ENCODE measurements at regions not wholly inside any gene's neighbourhood (a gene's known extent, or its start where the extent isn't known, plus 50 kb on each side); places are given as distances from the start of the nearest gene placed in this dataset.
"Not testable (repeated sequence)": the region's sequence is repeated elsewhere in the genome, so short reads cannot be mapped to it uniquely, and the experiment has no call there.

- Histone ChIP-seq H3K4me1 (peaks cover 0 to 11% (median 0%) of the 10 kb centered on the region in 6 donors), H3K4me3 (no peak overlapping the region), H3K27ac (peak overlapping the region in 2 of 8 donors; percentile 46 to 58), H3K36me3 (no peaks in the 10 kb centered on the region), H3K9me3 (peaks cover 0 to 9% (median 2%) of the 10 kb centered on the region in 8 donors), H3K27me3 (replicated peaks in 1 of 7) (no peaks in the 10 kb centered on the region)
- intact Hi-C loops (cut with DNase I; ENCODE audit: low total_unique reads) = no loop called here
- WGBS, 5 donors = 0 to 50% (median 3%) methylated on average over 1 of the region's 1 CpG
- TF ChIP-seq POLR2A (IDR thresholded peaks at IDR 0.05) = no peak
- TF ChIP-seq, protein P1, sequence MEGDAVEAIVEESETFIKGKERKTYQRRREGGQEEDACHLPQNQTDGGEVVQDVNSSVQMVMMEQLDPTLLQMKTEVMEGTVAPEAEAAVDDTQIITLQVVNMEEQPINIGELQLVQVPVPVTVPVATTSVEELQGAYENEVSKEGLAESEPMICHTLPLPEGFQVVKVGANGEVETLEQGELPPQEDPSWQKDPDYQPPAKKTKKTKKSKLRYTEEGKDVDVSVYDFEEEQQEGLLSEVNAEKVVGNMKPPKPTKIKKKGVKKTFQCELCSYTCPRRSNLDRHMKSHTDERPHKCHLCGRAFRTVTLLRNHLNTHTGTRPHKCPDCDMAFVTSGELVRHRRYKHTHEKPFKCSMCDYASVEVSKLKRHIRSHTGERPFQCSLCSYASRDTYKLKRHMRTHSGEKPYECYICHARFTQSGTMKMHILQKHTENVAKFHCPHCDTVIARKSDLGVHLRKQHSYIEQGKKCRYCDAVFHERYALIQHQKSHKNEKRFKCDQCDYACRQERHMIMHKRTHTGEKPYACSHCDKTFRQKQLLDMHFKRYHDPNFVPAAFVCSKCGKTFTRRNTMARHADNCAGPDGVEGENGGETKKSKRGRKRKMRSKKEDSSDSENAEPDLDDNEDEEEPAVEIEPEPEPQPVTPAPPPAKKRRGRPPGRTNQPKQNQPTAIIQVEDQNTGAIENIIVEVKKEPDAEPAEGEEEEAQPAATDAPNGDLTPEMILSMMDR (IDR thresholded peaks at IDR 0.05 in 8 of 11, conservative IDR thresholded peaks at IDR 0.05 in 3 of 11) = no peak
- no peak for TF ChIP-seq POLR2AphosphoS5 (IDR thresholded peaks at IDR 0.05)
- no peak for DNase-seq
Observed at GRCh38 chr3:153246331-153246730, 84.3 kb downstream of the RAP2B start.

GRCh38 chr3:153246806-153247205 is 84.8 kb downstream of the RAP2B start:
- DNase-seq = no peak
- TF ChIP-seq POLR2AphosphoS5 (IDR thresholded peaks at IDR 0.05) (no peak), POLR2A (IDR thresholded peaks at IDR 0.05) (no peak)
- TF ChIP-seq, protein P1 (IDR thresholded peaks at IDR 0.05 in 8 of 11, conservative IDR thresholded peaks at IDR 0.05 in 3 of 11) = no peak
- peak overlapping the region in 5 of 8 donors; percentile 2 to 58 (median 37) for H3K27ac ChIP-seq
- H3K27me3 ChIP-seq (replicated peaks in 1 of 7) = no peaks in the 10 kb centered on the region
- H3K36me3 ChIP-seq = no peaks in the 10 kb centered on the region
- 51 to 90% (median 64%) methylated on average over 1 of the region's 1 CpG for WGBS, 5 donors
- H3K9me3 ChIP-seq = peaks cover 0 to 7% (median 2%) of the 10 kb centered on the region in 8 donors
- intact Hi-C loops (cut with DNase I; ENCODE audit: low total_unique reads) = no loop called here
- no peak overlapping the region for H3K4me3 ChIP-seq
- H3K4me1 ChIP-seq = peaks cover 0 to 11% (median 0%) of the 10 kb centered on the region in 6 donors

- Histone ChIP-seq H3K36me3 (no peaks in the 10 kb centered on the region), H3K27me3 (replicated peaks in 1 of 7) (no peaks in the 10 kb centered on the region), H3K4me1 (peaks cover 0 to 11% (median 0%) of the 10 kb centered on the region in 6 donors), H3K9me3 (no peaks in the 10 kb centered on the region), H3K27ac (peak overlapping the region in 5 of 8 donors; percentile 2 to 58 (median 46)), H3K4me3 (no peak overlapping the region)
- intact Hi-C loops (cut with DNase I; ENCODE audit: low total_unique reads) = no loop called here
- DNase-seq = no peak
- WGBS, 5 donors = 61 to 75% (median 69%) methylated on average over 7 of the region's 7 CpGs
- TF ChIP-seq, protein P1 (IDR thresholded peaks at IDR 0.05 in 8 of 11, conservative IDR thresholded peaks at IDR 0.05 in 3 of 11) = no peak
- TF ChIP-seq POLR2A (IDR thresholded peaks at IDR 0.05) = no peak
- no peak for TF ChIP-seq POLR2AphosphoS5 (IDR thresholded peaks at IDR 0.05)
Observed at GRCh38 chr3:153247331-153248330, 85.6 kb downstream of the RAP2B start.

- DNase-seq; intact Hi-C loops (cut with DNase I; ENCODE audit: low total_unique reads); H3K4me3 ChIP-seq; H3K9me3 ChIP-seq; H3K27me3 ChIP-seq (replicated peaks in 1 of 7); H3K36me3 ChIP-seq: not testable (repeated sequence)
- WGBS, 5 donors = 92 to 97% (median 95%) methylated on average over 6 of the region's 6 CpGs
- peak overlapping the region in 3 of 8 donors; percentile 46 to 58 (median 47) for H3K27ac ChIP-seq
- H3K4me1 ChIP-seq = peaks cover 0 to 11% (median 0%) of the 10 kb centered on the region in 6 donors
Observed at GRCh38 chr3:153248835-153249234, 86.8 kb downstream of the RAP2B start.

Measured in spleen (tissue), 11 donors.